ENCODE measurements at regions not wholly inside any gene's neighbourhood (a gene's known extent, or its start where the extent isn't known, plus 50 kb on each side); places are given as distances from the start of the nearest gene placed in this dataset.

DNA sequence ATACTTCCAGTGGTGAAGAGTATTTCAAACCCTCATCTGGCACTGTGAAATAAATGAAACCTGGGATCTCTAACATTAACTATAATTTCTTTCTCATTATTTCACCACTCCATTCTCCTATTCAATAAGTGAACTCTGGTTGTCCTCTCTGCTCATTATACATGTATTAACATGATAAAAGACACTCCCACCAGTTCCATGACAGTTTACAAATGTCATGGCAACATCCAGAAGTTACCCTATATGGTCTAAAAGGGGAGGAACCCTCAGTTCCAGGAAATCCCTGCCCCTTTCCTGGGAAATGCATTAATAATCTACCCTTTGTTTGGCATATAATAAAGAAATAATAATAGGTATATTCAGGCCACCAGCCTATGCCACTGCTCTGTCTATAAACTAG, 62.7 kb upstream of the BRINP3 start:
- DNase-seq (ENCODE audit: low spot score), result no peak

DNA sequence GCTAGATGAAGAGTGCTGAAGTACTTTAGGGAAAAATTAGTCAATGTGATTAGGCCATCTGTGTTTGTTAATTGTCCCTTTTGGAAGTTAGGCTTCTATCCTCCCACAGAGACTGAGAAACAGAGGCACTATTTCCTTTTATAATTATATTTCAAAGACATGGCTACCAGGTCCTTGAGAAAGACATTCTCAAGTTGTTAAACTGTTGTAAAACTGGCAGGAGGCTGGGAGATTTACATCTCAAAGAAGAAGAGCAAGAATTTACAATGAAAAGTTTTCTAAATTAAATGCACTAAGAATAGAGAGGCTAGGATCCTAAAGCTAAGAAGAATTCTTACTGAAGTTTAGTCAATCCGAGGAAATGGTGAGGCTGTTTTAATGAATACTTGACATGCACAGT, 74.0 kb upstream of the BRINP3 start:
- TF ChIP-seq, protein P1, sequence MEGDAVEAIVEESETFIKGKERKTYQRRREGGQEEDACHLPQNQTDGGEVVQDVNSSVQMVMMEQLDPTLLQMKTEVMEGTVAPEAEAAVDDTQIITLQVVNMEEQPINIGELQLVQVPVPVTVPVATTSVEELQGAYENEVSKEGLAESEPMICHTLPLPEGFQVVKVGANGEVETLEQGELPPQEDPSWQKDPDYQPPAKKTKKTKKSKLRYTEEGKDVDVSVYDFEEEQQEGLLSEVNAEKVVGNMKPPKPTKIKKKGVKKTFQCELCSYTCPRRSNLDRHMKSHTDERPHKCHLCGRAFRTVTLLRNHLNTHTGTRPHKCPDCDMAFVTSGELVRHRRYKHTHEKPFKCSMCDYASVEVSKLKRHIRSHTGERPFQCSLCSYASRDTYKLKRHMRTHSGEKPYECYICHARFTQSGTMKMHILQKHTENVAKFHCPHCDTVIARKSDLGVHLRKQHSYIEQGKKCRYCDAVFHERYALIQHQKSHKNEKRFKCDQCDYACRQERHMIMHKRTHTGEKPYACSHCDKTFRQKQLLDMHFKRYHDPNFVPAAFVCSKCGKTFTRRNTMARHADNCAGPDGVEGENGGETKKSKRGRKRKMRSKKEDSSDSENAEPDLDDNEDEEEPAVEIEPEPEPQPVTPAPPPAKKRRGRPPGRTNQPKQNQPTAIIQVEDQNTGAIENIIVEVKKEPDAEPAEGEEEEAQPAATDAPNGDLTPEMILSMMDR (IDR thresholded peaks at IDR 0.05), result no peak
- H3K4me3 ChIP-seq, result no peak overlapping the region
- DNase-seq (ENCODE audit: low spot score), result no peak
- H3K4me1 ChIP-seq, result no peaks in the 10 kb centered on the region
- no peaks in the 10 kb centered on the region for H3K9me3 ChIP-seq
- H3K27me3 ChIP-seq, result no peaks in the 10 kb centered on the region
- H3K27ac ChIP-seq, result no peak overlapping the region
- H3K36me3 ChIP-seq, result no peaks in the 10 kb centered on the region

More for the DNA sequence above, 62.7 kb upstream of the BRINP3 start:
- Histone ChIP-seq H3K36me3 (no peaks in the 10 kb centered on the region), H3K27ac (no peak overlapping the region), H3K4me3 (no peak overlapping the region), H3K9me3 (no peaks in the 10 kb centered on the region), H3K27me3 (no peaks in the 10 kb centered on the region), H3K4me1 (no peaks in the 10 kb centered on the region)
- TF ChIP-seq, protein P1 (IDR thresholded peaks at IDR 0.05), result no peak

DNA sequence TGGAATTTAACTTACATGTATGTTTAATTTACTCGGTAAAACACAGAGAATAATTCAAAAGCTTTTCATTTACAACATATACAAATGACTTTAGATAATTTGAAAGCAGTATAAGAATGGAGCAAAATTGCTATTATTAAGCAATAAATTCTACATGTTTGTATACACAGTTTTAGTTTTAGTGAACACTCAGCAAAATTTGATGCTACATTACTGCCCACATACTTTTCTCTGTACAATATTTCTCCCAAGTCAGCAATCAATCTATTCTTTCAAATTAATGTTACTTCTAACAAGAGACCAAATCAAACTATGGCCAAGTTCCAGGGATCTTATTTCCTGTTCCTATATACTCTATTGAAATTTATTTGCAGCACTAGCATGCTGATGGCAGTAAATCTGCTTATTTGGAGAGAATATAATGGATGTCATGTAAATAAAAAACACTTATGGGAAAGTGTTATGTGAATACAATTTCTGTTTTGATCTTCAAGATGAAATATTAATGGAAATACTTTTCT, 82.6 kb upstream of the BRINP3 start:
- no peaks in the 10 kb centered on the region for H3K4me1 ChIP-seq
- TF ChIP-seq, protein P1 (IDR thresholded peaks at IDR 0.05), result no peak

DNA sequence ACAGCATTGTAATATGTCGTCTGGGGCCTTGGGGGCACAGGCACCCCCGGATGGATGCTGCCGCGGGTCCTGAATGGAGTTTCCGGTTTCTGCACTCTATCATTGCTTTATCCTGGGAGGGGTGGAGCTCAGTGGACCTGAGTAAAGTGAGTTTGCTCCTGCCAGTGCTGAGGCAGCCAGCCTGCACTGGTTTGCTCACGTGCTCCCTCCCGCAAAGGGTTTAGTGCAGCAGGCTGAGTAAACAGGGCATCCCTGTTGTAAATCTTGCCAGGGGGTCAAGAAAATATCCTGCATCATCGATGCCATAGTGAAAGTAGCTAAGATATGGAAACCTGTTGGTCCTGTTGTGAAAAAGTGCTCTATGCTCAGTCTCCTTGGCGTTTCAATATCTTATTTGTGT, 85.6 kb upstream of the BRINP3 start:
- Histone ChIP-seq H3K27me3 (no peaks in the 10 kb centered on the region), H3K4me3 (no peak overlapping the region), H3K9me3 (peaks cover 0 to 14% of the 10 kb centered on the region in 2 donors), H3K27ac (no peak overlapping the region), H3K4me1 (no peaks in the 10 kb centered on the region), H3K36me3 (no peaks in the 10 kb centered on the region)
- no peak for DNase-seq (ENCODE audit: low spot score)
- TF ChIP-seq, protein P1 (IDR thresholded peaks at IDR 0.05), result no peak

More for the DNA sequence above, 82.6 kb upstream of the BRINP3 start:
- Histone ChIP-seq H3K9me3 (peaks cover 0 to 14% of the 10 kb centered on the region in 2 donors), H3K4me3 (no peak overlapping the region), H3K27me3 (no peaks in the 10 kb centered on the region), H3K27ac (no peak overlapping the region), H3K36me3 (no peaks in the 10 kb centered on the region)
- no peak for DNase-seq (ENCODE audit: low spot score)

DNA sequence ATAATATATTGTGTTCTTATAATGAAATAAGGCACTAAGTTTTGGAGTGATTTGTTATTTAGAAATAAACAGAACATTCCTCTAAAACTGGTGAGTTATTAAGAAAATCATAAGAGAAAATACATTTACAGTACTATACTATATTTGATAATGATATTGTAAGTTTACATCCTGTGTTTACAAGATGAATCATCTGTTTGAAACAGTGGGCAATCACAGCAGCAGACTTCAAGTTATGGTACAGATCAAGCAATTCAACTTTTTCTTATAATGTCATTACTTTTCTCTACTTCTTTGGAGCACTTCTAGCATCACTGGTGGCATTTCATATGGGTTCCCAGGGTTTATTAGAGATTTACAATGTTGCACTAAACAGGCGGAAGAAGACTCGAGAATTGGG, 86.5 kb upstream of the BRINP3 start:
- TF ChIP-seq, protein P1 (IDR thresholded peaks at IDR 0.05), result no peak
- no peaks in the 10 kb centered on the region for H3K36me3 ChIP-seq
- no peaks in the 10 kb centered on the region for H3K27me3 ChIP-seq
- no peak overlapping the region for H3K4me3 ChIP-seq
- H3K27ac ChIP-seq, result no peak overlapping the region
- no peaks in the 10 kb centered on the region for H3K4me1 ChIP-seq
- no peak for DNase-seq (ENCODE audit: low spot score)
- peaks cover 0 to 14% of the 10 kb centered on the region in 2 donors for H3K9me3 ChIP-seq

DNA sequence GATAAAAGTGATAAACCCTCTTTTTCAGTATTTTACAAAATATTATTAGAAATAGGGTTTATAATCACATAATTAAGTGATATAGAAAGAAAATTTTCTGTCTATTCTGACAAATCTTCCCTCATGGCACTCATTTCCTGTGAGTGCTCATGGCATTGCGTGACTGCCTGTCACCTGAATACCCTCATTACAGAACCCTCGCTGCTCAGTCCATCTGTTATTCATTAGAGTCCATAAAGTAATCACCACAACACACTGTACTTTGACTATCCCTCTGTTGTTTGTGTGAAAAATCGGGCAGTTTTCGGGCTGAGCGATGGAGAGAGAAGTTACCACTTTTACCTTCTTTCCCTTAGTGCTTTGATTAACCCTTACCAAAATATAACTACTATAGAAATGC, 100.4 kb upstream of the BRINP3 start:
- Histone ChIP-seq H3K27ac (no peak overlapping the region), H3K4me1 (no peaks in the 10 kb centered on the region), H3K27me3 (no peaks in the 10 kb centered on the region), H3K36me3 (no peaks in the 10 kb centered on the region), H3K9me3 (no peaks in the 10 kb centered on the region), H3K4me3 (no peak overlapping the region)
- DNase-seq (ENCODE audit: low spot score), result no peak
- TF ChIP-seq, protein P1 (IDR thresholded peaks at IDR 0.05), result no peak

Measured in right atrium auricular region (tissue), 2 donors.